DOHH2 (cell line): ENCODE measurements at regions not wholly inside any gene's neighbourhood (a gene's known extent, or its start where the extent isn't known, plus 50 kb on each side); places are given as distances from the start of the nearest gene placed in this dataset.

Source experiments
- CTCF ChIP-seq: fragments of 200-600 bp; sonication (generic); IDR thresholded peaks from one replicate; pipeline ENCODE4 v1.5.1; 2014; ENCODE audit warnings: antibody characterized with exemption, mild to moderate bottlenecking, low read depth, low read length; ENCODE audit not compliant: poor library complexity, severe bottlenecking
- EZH2phosphoT487 ChIP-seq: fragments of 200-600 bp; sonication (generic); IDR thresholded peaks from 2 replicates; pipeline ENCODE4 v1.6.1; 2017; ENCODE audit warnings: borderline replicate concordance, mild to moderate bottlenecking, antibody characterized with exemption, low read length, moderate library complexity, mixed read lengths

GRCh38 chr3:73222126-73222525 is 160.7 kb downstream of the EBLN2 start:
- TF ChIP-seq CTCF (no peak), EZH2phosphoT487 (no peak)
